ENCODE measurements at regions not wholly inside any gene's neighbourhood (a gene's known extent, or its start where the extent isn't known, plus 50 kb on each side); places are given as distances from the start of the nearest gene placed in this dataset.

GRCh38 chrX:139298437-139298836 lies 232.1 kb upstream of the F9 start:
- Histone ChIP-seq H3K4me3 (no peak overlapping the region), H3K4me1 (no peaks in the 10 kb centered on the region), H3K36me3 (no peaks in the 10 kb centered on the region), H3K27ac (no peak overlapping the region), H3K27me3 (peaks cover 0 to 17% (median 0%) of the 10 kb centered on the region in 7 donors), H3K9me3 (no peaks in the 10 kb centered on the region)
- ATAC-seq (no peak), DNase-seq (no peak)
- no peak for TF ChIP-seq CTCF (IDR thresholded peaks at IDR 0.05)
- intact Hi-C loops (cut with DNase I): no loop called here

- TF ChIP-seq CTCF (IDR thresholded peaks at IDR 0.05): no peak
- DNase-seq: no peak
- 74 to 80% methylated on average over 1 of the region's 1 CpG for WGBS, 2 donors
These were observed 232.9 kb upstream of the F9 start for GRCh38 chrX:139297638-139298037.

GRCh38 chrX:139293991-139294390 lies 236.5 kb upstream of the F9 start:
- 90 to 91% methylated on average over 4 of the region's 4 CpGs for whole genome bisulfite sequencing, 2 donors
- ATAC-seq: no peak
- Histone ChIP-seq H3K36me3 (no peaks in the 10 kb centered on the region), H3K9me3 (no peaks in the 10 kb centered on the region), H3K27ac (no peak overlapping the region), H3K4me3 (no peak overlapping the region), H3K4me1 (no peaks in the 10 kb centered on the region), H3K27me3 (peaks cover 0 to 47% (median 0%) of the 10 kb centered on the region in 7 donors)
- intact Hi-C loops (cut with DNase I): no loop called here
- DNase-seq: no peak
- TF ChIP-seq CTCF (IDR thresholded peaks at IDR 0.05): no peak

More at GRCh38 chrX:139297638-139298037, 232.9 kb upstream of the F9 start:
- no peaks in the 10 kb centered on the region for H3K9me3 ChIP-seq
- no peak overlapping the region for H3K27ac ChIP-seq
- intact Hi-C loops (cut with DNase I): no loop called here
- ATAC-seq: no peak
- no peak overlapping the region for H3K4me3 ChIP-seq
- H3K36me3 ChIP-seq: no peaks in the 10 kb centered on the region
- H3K4me1 ChIP-seq: no peaks in the 10 kb centered on the region
- H3K27me3 ChIP-seq: peaks cover 0 to 22% (median 0%) of the 10 kb centered on the region in 7 donors

- DNase-seq (no peak), ATAC-seq (no peak)
- Histone ChIP-seq H3K9me3 (no peaks in the 10 kb centered on the region), H3K4me3 (no peak overlapping the region), H3K4me1 (no peaks in the 10 kb centered on the region), H3K36me3 (no peaks in the 10 kb centered on the region), H3K27me3 (peaks cover 0 to 40% (median 0%) of the 10 kb centered on the region in 7 donors), H3K27ac (no peak overlapping the region)
- 81 to 91% methylated on average over 1 of the region's 1 CpG for WGBS, 2 donors
- TF ChIP-seq CTCF (IDR thresholded peaks at IDR 0.05): no peak
- intact Hi-C loops (cut with DNase I): no loop called here
These were observed 240.2 kb upstream of the F9 start for GRCh38 chrX:139290310-139290709.

All from heart right ventricle (tissue), 16 donors.